ENCODE measurements at regions not wholly inside any gene's neighbourhood (a gene's known extent, or its start where the extent isn't known, plus 50 kb on each side); places are given as distances from the start of the nearest gene placed in this dataset.

- no peak for TF ChIP-seq CTCF (IDR thresholded peaks at IDR 0.05)
- Histone ChIP-seq H3K9me3 (no peaks in the 10 kb centered on the region), H3K36me3 (no peaks in the 10 kb centered on the region), H3K27me3 (replicated peaks; ENCODE audit: insufficient read depth) (no peaks in the 10 kb centered on the region), H3K4me3 (no peak overlapping the region), H3K27ac (no peak overlapping the region), H3K4me1 (ENCODE audit: control insufficient read depth in 1 of 2, low read depth in 2 of 2) (no peaks in the 10 kb centered on the region)
- no peak for ATAC-seq (ENCODE audit: insufficient number of reproducible peaks, low FRiP score, low read depth)
- no peak for DNase-seq (ENCODE audit: low spot score)
Observed at GRCh38 chr4:18844726-18845125, 823.2 kb upstream of the LCORL start.

GRCh38 chr4:18842431-18842830 lies 820.9 kb upstream of the LCORL start:
- no peaks in the 10 kb centered on the region for H3K4me1 ChIP-seq (ENCODE audit: control insufficient read depth in 1 of 2, low read depth in 2 of 2)
- no peak for DNase-seq (ENCODE audit: low spot score)
- H3K27ac ChIP-seq, result no peak overlapping the region
- ATAC-seq (ENCODE audit: insufficient number of reproducible peaks, low FRiP score, low read depth), result no peak
- no peaks in the 10 kb centered on the region for H3K36me3 ChIP-seq
- no peak for TF ChIP-seq CTCF (IDR thresholded peaks at IDR 0.05)
- H3K27me3 ChIP-seq (replicated peaks; ENCODE audit: insufficient read depth), result no peaks in the 10 kb centered on the region
- H3K4me3 ChIP-seq, result no peak overlapping the region
- H3K9me3 ChIP-seq, result no peaks in the 10 kb centered on the region

- no peaks in the 10 kb centered on the region for H3K27me3 ChIP-seq (replicated peaks; ENCODE audit: insufficient read depth)
- H3K4me3 ChIP-seq, result no peak overlapping the region
- ATAC-seq (ENCODE audit: insufficient number of reproducible peaks, low FRiP score, low read depth) (no peak), DNase-seq (ENCODE audit: low spot score) (no peak)
- no peaks in the 10 kb centered on the region for H3K9me3 ChIP-seq
- no peak overlapping the region for H3K27ac ChIP-seq
- TF ChIP-seq CTCF (IDR thresholded peaks at IDR 0.05), result no peak
- no peaks in the 10 kb centered on the region for H3K4me1 ChIP-seq (ENCODE audit: control insufficient read depth in 1 of 2, low read depth in 2 of 2)
- no peaks in the 10 kb centered on the region for H3K36me3 ChIP-seq
Observed at GRCh38 chr4:18840481-18840880, 818.9 kb upstream of the LCORL start.

- TF ChIP-seq CTCF (IDR thresholded peaks at IDR 0.05), result no peak
- Histone ChIP-seq H3K27me3 (replicated peaks; ENCODE audit: insufficient read depth) (no peaks in the 10 kb centered on the region), H3K9me3 (no peaks in the 10 kb centered on the region), H3K4me1 (ENCODE audit: control insufficient read depth in 1 of 2, low read depth in 2 of 2) (no peaks in the 10 kb centered on the region), H3K36me3 (no peaks in the 10 kb centered on the region), H3K4me3 (no peak overlapping the region), H3K27ac (no peak overlapping the region)
- ATAC-seq (ENCODE audit: insufficient number of reproducible peaks, low FRiP score, low read depth) (no peak), DNase-seq (ENCODE audit: low spot score) (no peak)
Observed at GRCh38 chr4:18816228-18816895, 794.8 kb upstream of the LCORL start.

- DNase-seq (ENCODE audit: low spot score), result no peak
- Histone ChIP-seq H3K9me3 (no peaks in the 10 kb centered on the region), H3K27me3 (replicated peaks; ENCODE audit: insufficient read depth) (no peaks in the 10 kb centered on the region), H3K36me3 (no peaks in the 10 kb centered on the region), H3K27ac (no peak overlapping the region), H3K4me3 (no peak overlapping the region), H3K4me1 (ENCODE audit: control insufficient read depth in 1 of 2, low read depth in 2 of 2) (no peaks in the 10 kb centered on the region)
- TF ChIP-seq CTCF (IDR thresholded peaks at IDR 0.05), result no peak
- no peak for ATAC-seq (ENCODE audit: insufficient number of reproducible peaks, low FRiP score, low read depth)
Observed at GRCh38 chr4:18815779-18816173, 794.2 kb upstream of the LCORL start.
